ENCODE measurements at regions not wholly inside any gene's neighbourhood (a gene's known extent, or its start where the extent isn't known, plus 50 kb on each side); places are given as distances from the start of the nearest gene placed in this dataset.

GRCh38 chr1:5491207-5491904, 500.9 kb downstream of the NPHP4 start:
- peak; percentile 68 for DNase-seq

- peak; percentile 44 for DNase-seq
Observed at GRCh38 chr1:5490635-5491034, 501.6 kb downstream of the NPHP4 start.

GRCh38 chr1:5488448-5488847, 503.8 kb downstream of the NPHP4 start:
- DNase-seq = peak; percentile 50

GRCh38 chr1:5485968-5486696, 506.1 kb downstream of the NPHP4 start:
- peak; percentile 54 for DNase-seq

GRCh38 chr1:5485436-5485835, 506.8 kb downstream of the NPHP4 start:
- DNase-seq = no peak

GRCh38 chr1:5484451-5485165, 507.6 kb downstream of the NPHP4 start:
- DNase-seq = no peak

- DNase-seq = peak; percentile 79
Observed at GRCh38 chr1:5481889-5482288, 510.3 kb downstream of the NPHP4 start.

GRCh38 chr1:5480906-5481305, 511.3 kb downstream of the NPHP4 start:
- no peak for DNase-seq

- peak; percentile 64 for DNase-seq
Observed at GRCh38 chr1:5479876-5480646, 512.2 kb downstream of the NPHP4 start.

GRCh38 chr1:5478961-5479360, 513.3 kb downstream of the NPHP4 start:
- DNase-seq = no peak

- DNase-seq = no peak
Observed at GRCh38 chr1:5478156-5478695, 514.0 kb downstream of the NPHP4 start.

GRCh38 chr1:5477716-5478115, 514.5 kb downstream of the NPHP4 start:
- DNase-seq = no peak

GRCh38 chr1:5475572-5475971, 516.7 kb downstream of the NPHP4 start:
- DNase-seq = no peak

GRCh38 chr1:5473268-5473667, 519.0 kb downstream of the NPHP4 start:
- no peak for DNase-seq

GRCh38 chr1:5466487-5466886, 525.7 kb downstream of the NPHP4 start:
- peak; percentile 8 for DNase-seq

GRCh38 chr1:5465281-5465711, 526.9 kb downstream of the NPHP4 start:
- no peak for DNase-seq

GRCh38 chr1:5464366-5464765, 527.9 kb downstream of the NPHP4 start:
- no peak for DNase-seq

GRCh38 chr1:5460974-5461373, 531.3 kb downstream of the NPHP4 start:
- DNase-seq = no peak

GRCh38 chr1:5459839-5460610, 532.2 kb downstream of the NPHP4 start:
- DNase-seq = no peak

- no peak for DNase-seq
Observed at GRCh38 chr1:5458248-5458647, 534.0 kb downstream of the NPHP4 start.

GRCh38 chr1:5456090-5456811, 536.0 kb downstream of the NPHP4 start:
- DNase-seq = peak; percentile 42
